HEK293T (cell line): ENCODE measurements at regions not wholly inside any gene's neighbourhood (a gene's known extent, or its start where the extent isn't known, plus 50 kb on each side); places are given as distances from the start of the nearest gene placed in this dataset.

ENCODE experiments used
- CTCF ChIA-PET: fragments of 350-600 bp; formaldehyde crosslinking; extraction: SDS; loops from one replicate; lab custom pipeline; 2021; ENCODE audit warnings: antibody characterized with exemption, inconsistent platforms; lab: Yijun Ruan, JAX
- POLR2A ChIA-PET: fragments of 350-600 bp; formaldehyde crosslinking; extraction: SDS; loops from one replicate; lab custom pipeline; 2020; ENCODE audit warnings: antibody characterized with exemption, inconsistent platforms; lab: Yijun Ruan, JAX
- DNase-seq: peaks from one replicate; pipeline ENCODE4 v3.0.0; 2012; ENCODE audit warnings: mixed read lengths; ENCODE audit errors: extremely low spot score
- ARNT ChIP-seq: fragments of 450-650 bp; IDR thresholded peaks from 2 replicates; pipeline ENCODE4 v1.6.1; 2017; ENCODE audit warnings: mild to moderate bottlenecking
- FOXK2 ChIP-seq: fragments of 450-650 bp; IDR thresholded peaks from 2 replicates; pipeline ENCODE4 v1.6.1; 2016; ENCODE audit warnings: mild to moderate bottlenecking
- FOXM1 ChIP-seq: fragments of 450-650 bp; IDR thresholded peaks from 2 replicates; pipeline ENCODE4 v1.6.1; 2017; ENCODE audit warnings: mild to moderate bottlenecking, borderline replicate concordance
- PKNOX1 ChIP-seq: fragments of 450-650 bp; IDR thresholded peaks from 2 replicates; pipeline ENCODE4 v1.6.1; 2016
- TARDBP ChIP-seq: fragments of 450-650 bp; IDR thresholded peaks from 2 replicates; pipeline ENCODE4 v1.6.1; 2016

GRCh38 chr7:14040528-14040927 lies 51.1 kb upstream of the ETV1 start:
- ChIA-PET POLR2A (no interaction called here), CTCF (no interaction called here)
- peak; percentile 34 for TF ChIP-seq PKNOX1
- no peak for TF ChIP-seq FOXM1
- no peak for TF ChIP-seq TARDBP
- no peak for TF ChIP-seq ARNT
- no peak for TF ChIP-seq FOXK2
- DNase-seq = no peak
